ENCODE measurements at regions not wholly inside any gene's neighbourhood (a gene's known extent, or its start where the extent isn't known, plus 50 kb on each side); places are given as distances from the start of the nearest gene placed in this dataset.
"Not testable (repeated sequence)": the region's sequence is repeated elsewhere in the genome, so short reads cannot be mapped to it uniquely, and the experiment has no call there.

- not testable (repeated sequence) for TF ChIP-seq POLR2A, CTCF (IDR thresholded peaks at IDR 0.05)
These were observed 74.2 kb upstream of the OSTN start for GRCh38 chr3:191124891-191125290.
